Panc1 (cell line): ENCODE measurements at regions not wholly inside any gene's neighbourhood (a gene's known extent, or its start where the extent isn't known, plus 50 kb on each side); places are given as distances from the start of the nearest gene placed in this dataset.

Experiments
- ATAC-seq: fragments of 200-7000 bp; cut with Tn5 transposase; 2 replicates; pipeline ENCODE4 v1.9.1; 2020; ENCODE audit warnings: mild to moderate bottlenecking, moderate library complexity
- BruUV-seq: library from RNA; stranded (reverse); fragments of 400-500 nt; replicated peaks from 2 replicates; lab custom pipeline; 2021; lab: Mats Ljungman, UMichigan
- CTCF ChIA-PET: fragments of 300-600 bp; sonication (Branson Sonifier 250); formaldehyde crosslinking; loops from one replicate; lab custom pipeline; 2022; ENCODE audit warnings: antibody characterized with exemption; lab: Charles Lee
- POLR2A ChIA-PET: fragments of 300-600 bp; sonication (Branson Sonifier 250); formaldehyde crosslinking; loops from one replicate; lab custom pipeline; 2022; ENCODE audit warnings: antibody characterized with exemption; lab: Charles Lee
- DNase-seq: peaks from one replicate; pipeline ENCODE4 v3.0.0-alpha.2; 2010; ENCODE audit warnings: low read depth, low spot score
- H3K27ac ChIP-seq: 2 replicates; pipeline ENCODE4 v1.5.1; 2011; ENCODE audit warnings: mild to moderate bottlenecking, low read length, inconsistent platforms
- H3K27me3 ChIP-seq: fragments of 200-500 bp; sonication (Bioruptor generic); 2 replicates; pipeline ENCODE4 v1.6.0; 2014; ENCODE audit warnings: low read length, inconsistent platforms; ENCODE audit not compliant: control insufficient read depth, insufficient read depth
- H3K36me3 ChIP-seq: fragments of 200-500 bp; sonication (Bioruptor generic); 2 replicates; pipeline ENCODE4 v1.5.1; 2014; ENCODE audit warnings: inconsistent platforms, mild to moderate bottlenecking, low read length, moderate library complexity; ENCODE audit not compliant: control insufficient read depth, insufficient read depth
- H3K4me1 ChIP-seq: 2 replicates; pipeline ENCODE4 v1.5.1; 2011; ENCODE audit warnings: inconsistent platforms, mild to moderate bottlenecking, low read length, moderate library complexity; ENCODE audit not compliant: control insufficient read depth, insufficient read depth
- H3K4me3 ChIP-seq, 2 experiments: 2 replicates each; pipeline ENCODE4 v1.5.1; 2011 to 2012; ENCODE audit warnings: low read depth in 2 of 2, low read length in 2 of 2, mild to moderate bottlenecking in 2 of 2, inconsistent platforms in 1 of 2, moderate library complexity in 1 of 2
- H3K9me3 ChIP-seq: fragments of 200-500 bp; sonication (Bioruptor generic); 2 replicates; pipeline ENCODE4 v1.5.1; 2014; ENCODE audit warnings: low read depth, mild to moderate bottlenecking, inconsistent platforms, low read length, moderate library complexity; ENCODE audit not compliant: control insufficient read depth, insufficient read depth
- CTCF ChIP-seq: fragments of 450-650 bp; IDR thresholded peaks from 2 replicates; pipeline ENCODE4 v1.5.1; 2017; ENCODE audit warnings: mild to moderate bottlenecking
- POLR2AphosphoS5 ChIP-seq: IDR thresholded peaks from 2 replicates; pipeline ENCODE4 v1.6.1; 2012; ENCODE audit warnings: mild to moderate bottlenecking, low read depth, low read length, moderate library complexity
- SIN3A ChIP-seq: IDR thresholded peaks from 2 replicates; pipeline ENCODE4 v1.6.1; 2012; ENCODE audit warnings: low read depth, mild to moderate bottlenecking, low read length, moderate library complexity, borderline replicate concordance; ENCODE audit not compliant: insufficient read depth
- TCF7L2 ChIP-seq: IDR thresholded peaks from 2 replicates; pipeline ENCODE4 v1.6.1; 2011; ENCODE audit warnings: mild to moderate bottlenecking, low read depth, low read length, inconsistent platforms
- in situ Hi-C: cut with HindIII; loops from 2 replicates; pipeline ENCODE4 v1.10.0; 2016; ENCODE audit warnings: low sequenced_read_pairs, low pct_unique_long_range_greater_than_20kb
- intact Hi-C: fragments of 100-400 bp; cut with micrococcal nuclease; formaldehyde crosslinking; loops from one replicate; pipeline ENCODE4 v1.10.0; 2022; ENCODE audit not compliant: unreplicated experiment
- TF ChIP-seq, protein P1 (sequence below), 2 experiments: IDR thresholded peaks; 2 replicates each; pipeline ENCODE4 v1.6.1; 2011 to 2012; ENCODE audit warnings: low read depth in 2 of 2, control low read depth in 1 of 2, low read length in 1 of 2, mild to moderate bottlenecking in 1 of 2, moderate library complexity in 1 of 2; ENCODE audit not compliant: insufficient read depth in 1 of 2

DNA sequence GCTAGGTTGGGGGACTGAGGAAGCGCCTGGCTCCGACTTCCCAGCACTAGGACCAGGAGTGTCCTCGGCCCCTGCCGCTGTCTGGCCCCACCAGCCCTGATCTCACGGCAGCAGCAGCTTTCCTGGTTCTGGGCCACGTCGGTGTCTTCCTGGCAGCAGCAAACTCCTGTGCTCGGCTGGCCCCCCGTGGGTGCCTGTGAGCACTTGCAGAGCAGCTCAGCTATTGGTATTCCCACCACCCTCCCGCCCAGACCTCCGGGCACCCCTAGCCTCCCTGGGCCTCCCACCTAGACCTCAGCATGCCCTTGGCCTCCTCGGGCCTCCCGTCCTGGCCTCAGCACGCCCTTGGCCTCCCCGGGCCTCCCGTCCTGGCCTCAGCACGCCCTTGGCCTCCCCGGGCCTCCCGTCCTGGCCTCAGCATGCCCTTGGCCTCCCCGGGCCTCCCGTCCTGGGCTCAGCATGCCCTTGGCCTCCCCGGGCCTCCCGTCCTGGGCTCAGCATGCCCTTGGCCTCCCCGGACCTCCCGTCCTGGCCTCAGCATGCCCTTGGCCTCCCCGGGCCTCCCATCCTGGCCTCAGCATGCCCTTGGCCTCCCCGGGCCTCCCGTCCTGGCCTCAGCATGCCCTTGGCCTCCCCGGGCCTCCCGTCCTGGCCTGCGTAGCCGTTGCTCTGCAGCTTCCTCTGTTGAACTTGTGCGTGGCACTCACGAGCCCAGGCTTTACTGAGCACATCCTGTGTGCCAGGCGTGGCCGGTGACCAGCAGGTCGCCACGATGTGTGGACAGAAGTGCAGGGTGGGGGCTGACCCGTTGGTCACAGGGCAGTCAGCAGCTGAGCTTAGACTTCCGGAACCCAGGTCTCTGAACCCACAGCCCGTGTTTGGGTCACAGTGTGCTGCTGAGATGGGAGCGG is 51.8 kb upstream of the ACSF3 start:
- ChIA-PET POLR2A (no interaction called here), CTCF (no interaction called here)
- in situ Hi-C loops (no loop called here), intact Hi-C loops (no loop called here)
- Histone ChIP-seq H3K36me3 (no peaks in the 10 kb centered on the region), H3K4me1 (no peaks in the 10 kb centered on the region), H3K27me3 (no peaks in the 10 kb centered on the region), H3K9me3 (no peaks in the 10 kb centered on the region), H3K4me3 (no peak overlapping the region), H3K27ac (no peak overlapping the region)
- no peak for ATAC-seq
- no peak for DNase-seq
- no TSS peak for BruUV-seq
- TF ChIP-seq CTCF (no peak), SIN3A (no peak), POLR2AphosphoS5 (no peak), TCF7L2 (no peak)
- TF ChIP-seq, protein P1, sequence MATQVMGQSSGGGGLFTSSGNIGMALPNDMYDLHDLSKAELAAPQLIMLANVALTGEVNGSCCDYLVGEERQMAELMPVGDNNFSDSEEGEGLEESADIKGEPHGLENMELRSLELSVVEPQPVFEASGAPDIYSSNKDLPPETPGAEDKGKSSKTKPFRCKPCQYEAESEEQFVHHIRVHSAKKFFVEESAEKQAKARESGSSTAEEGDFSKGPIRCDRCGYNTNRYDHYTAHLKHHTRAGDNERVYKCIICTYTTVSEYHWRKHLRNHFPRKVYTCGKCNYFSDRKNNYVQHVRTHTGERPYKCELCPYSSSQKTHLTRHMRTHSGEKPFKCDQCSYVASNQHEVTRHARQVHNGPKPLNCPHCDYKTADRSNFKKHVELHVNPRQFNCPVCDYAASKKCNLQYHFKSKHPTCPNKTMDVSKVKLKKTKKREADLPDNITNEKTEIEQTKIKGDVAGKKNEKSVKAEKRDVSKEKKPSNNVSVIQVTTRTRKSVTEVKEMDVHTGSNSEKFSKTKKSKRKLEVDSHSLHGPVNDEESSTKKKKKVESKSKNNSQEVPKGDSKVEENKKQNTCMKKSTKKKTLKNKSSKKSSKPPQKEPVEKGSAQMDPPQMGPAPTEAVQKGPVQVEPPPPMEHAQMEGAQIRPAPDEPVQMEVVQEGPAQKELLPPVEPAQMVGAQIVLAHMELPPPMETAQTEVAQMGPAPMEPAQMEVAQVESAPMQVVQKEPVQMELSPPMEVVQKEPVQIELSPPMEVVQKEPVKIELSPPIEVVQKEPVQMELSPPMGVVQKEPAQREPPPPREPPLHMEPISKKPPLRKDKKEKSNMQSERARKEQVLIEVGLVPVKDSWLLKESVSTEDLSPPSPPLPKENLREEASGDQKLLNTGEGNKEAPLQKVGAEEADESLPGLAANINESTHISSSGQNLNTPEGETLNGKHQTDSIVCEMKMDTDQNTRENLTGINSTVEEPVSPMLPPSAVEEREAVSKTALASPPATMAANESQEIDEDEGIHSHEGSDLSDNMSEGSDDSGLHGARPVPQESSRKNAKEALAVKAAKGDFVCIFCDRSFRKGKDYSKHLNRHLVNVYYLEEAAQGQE (IDR thresholded peaks at IDR 0.05; ENCODE audit: insufficient read depth in 1 of 2, low read depth in 2 of 2, low read length in 1 of 2): no peak

DNA sequence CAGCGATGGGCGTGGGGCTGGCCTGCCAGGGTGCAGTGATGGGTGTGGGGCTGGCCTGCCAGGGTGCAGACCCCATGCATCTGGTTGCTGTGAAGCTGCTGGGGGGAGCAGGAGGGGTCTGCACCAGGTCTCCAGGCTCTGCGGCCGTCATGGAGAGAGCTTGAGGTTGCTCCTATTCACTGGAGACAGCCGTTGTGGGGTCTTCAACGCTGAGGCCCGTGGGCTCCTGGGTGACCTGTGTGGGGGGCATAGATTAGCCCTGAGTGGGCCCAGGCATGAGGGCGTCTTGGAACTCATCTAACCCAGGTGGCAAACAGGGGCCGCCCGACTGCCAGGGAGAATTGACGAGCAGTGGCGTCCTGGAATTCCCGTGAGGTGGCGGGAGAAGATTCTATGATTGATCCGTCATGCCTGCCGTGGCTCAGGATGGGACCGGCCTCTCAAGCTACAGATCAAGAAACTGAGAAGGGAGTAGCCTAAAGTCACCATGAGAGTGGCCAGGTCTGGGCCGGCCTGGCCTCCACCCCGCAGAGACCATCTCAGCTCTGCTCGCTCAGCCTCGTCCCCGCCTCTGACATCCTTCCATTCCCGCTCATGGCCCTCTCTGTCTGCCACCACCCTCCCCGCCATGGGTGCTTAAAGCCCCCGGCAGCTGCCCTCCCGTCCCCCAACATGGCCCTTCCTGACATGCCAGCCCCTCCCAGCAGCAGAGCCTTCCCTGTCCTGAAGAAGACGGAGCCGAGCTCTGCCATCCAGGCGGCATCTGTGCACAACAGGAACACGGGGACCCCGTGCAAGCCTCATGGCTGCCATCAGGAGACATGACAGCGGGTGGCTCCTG is 50.7 kb upstream of the ACSF3 start:
- TF ChIP-seq SIN3A: no peak
- TF ChIP-seq POLR2AphosphoS5: no peak
- TF ChIP-seq TCF7L2: no peak
- TF ChIP-seq, protein P1 (IDR thresholded peaks at IDR 0.05; ENCODE audit: insufficient read depth in 1 of 2, low read depth in 2 of 2, low read length in 1 of 2): no peak
- no peak for TF ChIP-seq CTCF
- CTCF ChIA-PET: no interaction called here
- Histone ChIP-seq H3K27ac (no peak overlapping the region), H3K4me3 (no peak overlapping the region), H3K27me3 (no peaks in the 10 kb centered on the region), H3K9me3 (no peaks in the 10 kb centered on the region), H3K4me1 (no peaks in the 10 kb centered on the region), H3K36me3 (no peaks in the 10 kb centered on the region)
- DNase-seq (no peak), ATAC-seq (no peak)
- intact Hi-C loops: no loop called here
- BruUV-seq: no TSS peak
- in situ Hi-C loops: no loop called here
- POLR2A ChIA-PET: no interaction called here
